Muscle of back (tissue), 3 donors: ENCODE measurements at regions not wholly inside any gene's neighbourhood (a gene's known extent, or its start where the extent isn't known, plus 50 kb on each side); places are given as distances from the start of the nearest gene placed in this dataset.
A peak's percentile ranks its signal among the peaks of the same experiment; 100 is the strongest.

Experiments used
- DNase-seq, 3 donors: peaks; one replicate each; pipeline versions ENCODE4 v3.0.0 to v3.0.0-alpha.2; 2013

DNA sequence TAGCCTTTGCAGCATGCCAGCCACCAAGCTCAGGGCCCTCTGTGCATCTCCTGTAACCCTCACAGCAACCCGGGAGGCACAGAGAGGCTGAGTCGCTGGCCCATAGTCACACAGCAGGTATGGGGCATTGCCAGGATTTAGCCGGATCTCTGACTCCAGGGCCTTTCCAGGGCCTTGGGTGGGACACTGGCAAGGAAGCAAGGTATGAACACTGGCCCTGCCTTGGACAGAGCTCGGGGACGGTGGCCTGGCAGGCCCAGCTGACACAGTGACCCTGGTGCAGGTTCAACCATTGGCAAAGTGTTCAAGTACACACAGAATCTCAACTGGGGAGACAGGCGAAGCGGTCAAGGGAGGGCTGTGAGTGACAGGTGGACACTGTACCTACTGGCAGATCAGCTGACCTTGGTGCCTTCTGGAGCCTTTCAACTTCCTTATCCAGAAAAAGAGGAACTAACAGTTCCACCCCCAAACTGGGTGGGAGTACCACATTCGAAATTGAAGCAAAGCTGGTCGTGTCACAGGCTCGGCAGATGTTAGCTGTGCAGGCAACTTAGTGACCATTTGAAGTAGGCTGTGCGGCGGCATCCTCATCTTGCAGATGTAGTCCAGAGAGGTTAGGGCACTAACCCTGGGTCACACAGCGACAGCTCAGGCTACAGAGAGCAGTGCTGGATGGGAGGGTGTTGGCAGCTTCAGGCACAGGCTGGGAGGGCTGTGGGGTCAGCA lies 287.4 kb downstream of the SEC14L1 start:
- peak in 1 of 3 donors; percentile 51 for DNase-seq

DNA sequence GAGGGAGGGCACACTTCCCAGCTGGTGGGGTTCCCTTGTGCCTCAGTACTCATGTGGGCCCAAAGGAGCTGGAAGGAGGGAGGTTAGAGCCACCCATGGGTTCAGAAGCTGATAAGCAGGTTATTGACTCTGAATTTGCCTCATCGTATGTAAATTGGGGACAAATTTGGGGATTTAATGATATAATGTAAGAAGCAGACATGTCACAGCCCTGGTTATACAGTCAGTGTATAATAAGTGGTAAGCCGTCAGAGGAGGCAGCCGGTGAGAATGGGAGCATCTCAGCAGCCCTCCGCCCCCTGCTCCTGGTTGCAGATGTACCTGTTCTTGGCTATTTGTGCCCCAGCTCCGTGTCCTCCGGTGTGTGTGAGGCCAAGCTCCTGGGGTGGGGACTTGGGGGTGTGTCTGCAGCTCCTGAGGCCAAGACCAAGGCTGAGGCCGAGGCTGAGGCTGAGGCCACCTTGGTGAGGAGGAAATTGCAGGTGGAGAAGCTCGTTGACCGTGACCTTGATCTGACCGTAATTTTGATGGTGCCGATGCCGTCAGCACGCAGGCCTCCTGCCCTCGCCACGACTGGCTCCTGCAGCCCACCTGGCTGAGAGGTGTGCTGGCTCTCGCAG lies 288.1 kb downstream of the SEC14L1 start:
- DNase-seq = peak in 1 of 3 donors; percentile 25

DNA sequence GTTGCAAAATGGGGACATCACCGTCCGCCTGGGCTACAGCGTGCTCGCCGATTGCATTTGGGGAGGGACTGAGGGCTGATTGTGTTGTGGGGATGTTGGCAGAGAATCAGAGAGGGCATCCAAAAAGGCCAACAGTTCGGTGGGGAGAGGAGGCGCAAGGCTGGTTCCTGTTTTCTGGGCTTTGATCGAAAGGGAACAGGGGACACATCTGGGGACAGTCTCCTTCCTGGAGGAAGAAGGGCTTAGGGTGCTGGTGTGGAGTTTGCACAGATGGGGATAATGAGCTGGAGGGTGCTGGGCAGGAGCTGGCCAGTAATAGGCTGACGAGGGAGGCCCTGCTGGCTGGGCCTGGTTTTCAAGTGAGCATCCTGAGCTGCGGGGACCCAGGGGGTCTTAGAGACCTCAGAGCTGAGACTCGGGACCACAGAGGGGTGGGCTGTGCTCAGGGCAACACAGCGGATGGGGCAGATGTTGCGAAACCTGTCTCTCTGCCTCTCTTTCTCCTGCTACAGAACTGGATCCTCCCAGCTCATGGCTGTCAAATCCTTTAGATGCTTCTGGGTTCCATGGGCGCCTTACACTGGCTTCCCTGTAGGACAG lies 288.7 kb downstream of the SEC14L1 start:
- DNase-seq = no peak

DNA sequence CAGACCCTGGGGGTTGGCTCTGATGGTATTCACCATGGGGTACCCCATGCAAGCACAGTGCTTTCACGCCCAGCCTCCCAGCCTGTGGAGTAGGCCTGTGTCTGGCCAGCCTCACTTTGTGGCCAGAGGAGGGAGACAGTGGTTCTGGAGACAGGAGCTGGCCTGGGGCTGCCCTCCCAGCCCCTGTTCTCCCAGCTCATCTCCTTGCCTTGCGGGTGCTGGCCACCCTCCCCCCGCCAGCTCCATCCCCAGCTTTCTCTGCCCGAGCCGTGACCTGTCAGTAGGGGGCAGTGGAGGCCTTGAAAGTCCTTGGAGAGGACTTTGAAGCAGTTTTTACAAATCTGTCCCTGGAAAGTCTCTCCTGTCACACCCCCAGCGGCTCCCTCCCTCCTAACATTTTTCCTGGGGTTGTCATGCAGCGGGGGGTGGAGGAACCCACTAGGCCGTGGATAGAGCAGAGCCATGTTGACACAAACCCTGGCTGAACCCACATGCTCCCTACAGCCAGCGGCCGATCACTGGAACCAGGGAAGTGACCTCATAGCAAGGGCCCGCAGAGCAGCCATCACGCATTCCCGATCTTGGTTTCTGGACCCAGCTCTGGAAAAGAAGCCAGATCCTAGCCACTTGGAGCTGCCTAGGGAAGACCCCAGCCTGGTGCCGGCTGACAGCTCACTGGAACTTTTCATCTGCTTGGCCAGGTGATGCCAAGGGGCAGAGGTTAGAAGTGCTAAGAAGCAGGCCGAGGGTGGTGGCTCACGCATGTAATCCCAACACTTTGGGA lies 289.4 kb downstream of the SEC14L1 start:
- DNase-seq = peak; percentile 86 to 96 (median 94)

DNA sequence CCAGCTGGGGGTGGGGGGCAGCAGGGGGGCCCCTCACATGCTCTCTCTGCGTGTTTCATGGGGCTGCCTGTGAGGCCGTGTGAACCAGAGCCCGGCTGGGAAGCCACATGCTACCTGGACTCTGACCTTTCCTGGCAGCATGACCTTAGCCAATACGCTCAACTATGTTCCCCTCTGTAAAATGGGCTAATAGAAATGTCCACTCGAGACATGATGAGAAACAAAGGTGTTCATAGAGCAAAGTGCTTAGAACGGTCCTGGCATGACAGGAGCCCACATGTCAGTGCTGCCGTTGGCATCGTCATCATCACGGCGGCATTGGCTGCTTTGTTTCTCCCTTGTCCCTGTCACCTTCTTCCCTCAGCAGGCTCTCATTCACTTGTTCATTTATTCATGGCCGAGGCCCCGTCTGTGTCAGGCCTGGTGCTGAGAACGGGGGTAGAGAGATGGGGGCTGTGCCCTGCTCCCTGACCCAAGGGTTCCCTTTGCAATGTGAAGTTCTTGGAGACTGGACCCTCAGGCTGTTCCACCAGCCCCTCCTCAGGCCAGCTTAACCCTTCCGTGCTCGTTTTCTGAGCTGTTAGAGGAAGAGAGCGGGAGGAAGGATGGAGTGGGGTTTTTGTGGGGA lies 291.4 kb downstream of the SEC14L1 start:
- no peak for DNase-seq

DNA sequence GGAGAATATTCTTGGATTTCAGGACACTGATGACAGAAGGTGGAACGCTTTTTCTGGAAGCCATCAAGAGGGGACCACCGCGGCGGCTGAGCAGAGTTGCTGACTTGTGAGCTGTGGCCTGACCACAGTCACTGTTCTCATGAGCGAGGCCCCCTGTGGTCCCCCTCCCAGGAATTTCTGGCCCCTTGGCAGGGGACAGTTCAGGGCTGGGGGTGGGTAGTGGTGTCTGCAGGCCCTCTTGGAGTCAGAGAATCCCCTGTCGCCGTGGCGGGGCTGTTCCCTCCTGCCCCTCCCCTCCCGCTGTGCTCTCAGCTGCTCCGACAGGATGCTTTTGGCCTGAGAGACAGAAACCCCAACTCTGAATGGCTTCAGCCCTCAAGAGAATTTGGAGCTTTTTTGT lies 292.0 kb downstream of the SEC14L1 start:
- no peak for DNase-seq

DNA sequence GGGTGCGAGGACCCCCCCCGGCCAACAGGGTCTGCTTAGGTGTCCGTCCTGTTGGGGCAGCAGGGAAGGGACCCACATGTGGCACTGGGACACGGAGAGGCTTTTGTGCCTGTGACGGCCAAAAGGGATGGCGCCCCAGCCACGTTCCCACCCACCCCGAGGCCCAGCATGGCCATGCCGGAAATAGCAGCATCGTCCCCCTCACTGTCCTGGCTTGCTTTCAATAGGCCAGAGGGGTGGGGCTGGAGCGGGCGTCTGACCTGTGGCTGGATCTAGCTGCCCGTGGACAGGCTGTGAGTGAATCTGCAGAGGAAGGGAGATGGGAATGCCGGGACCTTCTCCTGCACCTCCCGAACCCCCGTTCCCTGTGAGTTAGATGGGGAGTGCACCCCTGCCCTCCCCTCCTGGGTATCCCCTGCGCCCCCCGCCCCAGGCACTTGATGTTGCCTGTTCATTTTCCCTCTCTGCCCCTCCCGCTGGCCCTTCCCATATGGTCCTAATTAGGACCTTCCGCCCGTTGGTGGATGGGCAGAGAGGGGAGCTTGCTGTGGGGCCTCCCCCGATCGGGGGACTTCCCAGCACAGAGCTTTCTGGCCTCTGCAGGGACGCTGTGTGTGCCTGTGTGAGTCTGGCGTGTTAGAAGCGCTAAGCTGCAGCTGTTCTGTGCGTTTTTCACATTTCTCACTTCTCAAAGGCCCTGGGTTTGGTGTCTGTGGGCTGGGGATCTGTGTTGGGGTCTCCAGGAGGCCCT lies 292.8 kb downstream of the SEC14L1 start:
- DNase-seq = peak in 2 of 3 donors; percentile 78 to 84

DNA sequence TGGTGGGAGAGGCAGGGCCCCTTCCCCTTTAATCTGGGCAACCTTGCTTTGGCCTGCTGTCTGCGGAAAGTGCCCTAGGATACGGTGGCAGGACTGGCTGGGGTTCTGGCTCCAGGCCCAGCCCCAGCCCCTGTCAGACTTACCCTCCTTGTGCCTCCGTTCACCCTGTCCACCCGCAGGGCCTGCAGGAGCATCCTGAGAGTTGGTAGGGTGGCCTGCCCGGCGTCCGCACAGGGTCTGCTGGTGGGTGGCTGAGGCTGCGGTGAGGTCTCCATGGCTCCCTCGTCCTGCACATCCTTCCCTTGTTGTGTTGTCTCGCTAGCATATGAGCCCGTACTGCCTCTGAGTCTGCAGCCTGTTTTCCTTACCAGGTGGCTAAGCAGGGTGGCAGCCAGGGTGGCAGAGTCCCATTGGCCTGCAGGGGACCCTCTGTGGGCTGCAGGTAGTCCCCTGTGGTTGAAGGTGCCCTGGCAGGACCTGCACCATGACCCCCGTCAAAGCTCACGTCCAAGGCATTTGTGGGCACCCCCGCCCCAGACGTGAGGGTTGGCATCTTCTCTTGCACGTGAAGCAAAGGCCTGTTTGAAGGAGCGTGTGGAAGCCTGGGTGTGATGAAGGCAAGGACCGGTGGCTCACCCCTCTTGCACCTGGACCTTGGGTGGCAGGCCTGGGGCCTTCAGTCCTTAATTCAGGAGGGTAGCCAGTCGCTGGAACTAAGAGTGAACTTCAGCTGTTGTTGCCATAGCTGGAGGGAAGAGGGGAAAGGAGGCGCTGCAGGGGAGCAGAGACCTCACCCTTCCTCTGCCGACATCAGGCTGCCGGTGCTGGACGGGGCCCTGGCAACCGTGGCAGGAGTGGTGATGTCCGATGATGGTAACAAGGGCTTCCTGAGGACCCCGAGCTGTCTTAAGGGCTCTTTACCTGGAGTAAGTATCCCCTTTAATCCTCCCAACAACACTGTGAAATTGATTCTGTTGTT lies 293.7 kb downstream of the SEC14L1 start:
- no peak for DNase-seq

DNA sequence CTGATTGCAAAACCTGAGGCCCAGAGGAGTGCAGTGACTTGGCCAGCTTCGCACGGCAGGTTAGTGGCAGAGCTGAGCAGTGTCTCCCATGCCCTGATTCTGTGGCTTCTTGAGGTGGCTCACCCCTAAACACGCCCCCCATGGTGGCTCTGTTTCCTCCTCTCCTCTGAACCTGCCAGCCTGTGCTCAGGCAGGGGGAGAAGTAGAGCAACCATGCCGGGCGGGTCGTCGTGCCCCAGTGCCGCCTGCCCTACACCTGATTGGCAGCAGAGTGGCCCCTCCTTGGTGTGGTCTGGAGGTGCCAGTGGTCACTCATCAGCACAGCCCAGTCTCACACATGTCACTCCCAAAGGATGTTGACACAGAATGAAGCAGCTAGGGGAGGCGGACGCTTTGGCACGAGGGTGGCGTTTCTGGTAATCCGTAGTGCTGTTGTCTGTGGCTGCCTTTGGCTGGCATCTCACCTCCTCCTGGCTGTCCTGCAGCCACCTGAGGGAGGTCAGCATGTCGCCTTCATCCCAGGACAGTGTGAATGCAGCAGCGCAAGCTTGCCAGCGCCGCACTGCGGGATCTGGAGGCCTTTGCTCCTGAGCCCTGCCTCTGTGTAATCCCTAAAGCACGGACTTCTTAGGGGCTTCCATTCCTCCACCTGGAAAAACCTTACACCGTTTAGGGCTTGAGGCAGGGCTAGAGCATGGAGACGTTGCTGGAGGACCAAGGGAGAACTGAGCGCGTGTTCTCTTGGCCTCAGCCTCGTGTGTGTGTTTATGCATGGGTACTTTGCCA lies 294.7 kb downstream of the SEC14L1 start:
- no peak for DNase-seq

DNA sequence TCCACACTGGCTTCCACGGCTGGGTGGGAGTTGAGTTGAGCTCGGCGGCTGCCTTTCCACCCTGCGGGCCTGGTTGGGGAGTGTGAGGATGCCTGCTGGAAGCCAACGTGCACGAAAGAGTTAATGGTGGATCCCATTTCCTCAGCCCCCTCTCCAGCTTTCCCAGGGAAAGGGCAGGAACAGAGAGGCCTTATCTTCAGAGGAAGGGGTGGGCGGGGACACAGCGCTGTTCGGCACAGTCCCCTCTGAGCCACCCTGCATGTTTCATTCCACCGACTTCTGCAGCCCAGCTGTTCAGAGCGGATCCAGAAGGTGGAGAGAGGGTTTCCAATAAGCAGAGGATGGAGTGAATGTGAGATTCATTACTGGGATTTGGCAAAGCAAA lies 295.3 kb downstream of the SEC14L1 start:
- DNase-seq = peak; percentile 78 to 93 (median 81)

DNA sequence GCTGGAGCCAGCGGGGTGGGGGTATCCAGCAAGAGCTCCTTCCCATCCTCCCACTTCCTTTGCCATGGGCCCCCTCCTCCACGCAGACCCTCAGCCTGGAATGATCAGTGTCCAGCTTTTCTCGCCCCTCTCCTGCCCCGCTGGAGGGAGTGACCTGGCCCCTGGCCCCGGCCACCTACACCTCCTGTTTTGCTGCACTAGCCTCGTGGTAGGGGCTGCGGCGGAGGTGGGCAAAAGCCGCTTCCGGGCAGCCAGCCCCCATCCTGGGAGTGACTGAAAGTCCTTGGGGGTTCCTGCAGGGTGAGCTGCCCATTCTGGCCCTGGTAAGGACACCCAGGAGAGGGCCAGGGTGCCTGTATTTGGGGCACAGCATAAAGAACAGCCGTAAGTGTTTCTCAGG lies 295.7 kb downstream of the SEC14L1 start:
- peak in 1 of 3 donors; percentile 62 for DNase-seq

DNA sequence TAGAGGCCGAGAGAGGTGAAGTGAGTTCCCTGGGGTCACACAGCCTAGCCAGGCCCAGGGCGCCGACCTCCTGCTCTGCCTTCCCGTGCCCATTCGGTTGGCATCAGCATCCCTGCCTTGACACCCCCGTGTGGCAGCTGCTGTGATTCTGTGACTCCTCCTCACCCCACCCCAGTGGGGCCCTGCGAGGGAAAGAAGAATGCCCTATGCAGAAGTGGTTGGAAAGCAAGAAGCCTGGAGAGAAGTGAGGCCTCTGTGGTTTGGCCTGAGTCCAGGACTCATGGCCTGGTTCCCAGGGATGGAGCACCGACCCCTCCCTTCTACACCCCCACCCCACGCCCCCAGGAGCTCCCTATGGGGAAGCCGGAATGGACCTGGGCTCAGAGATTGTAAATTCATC lies 296.2 kb downstream of the SEC14L1 start:
- peak; percentile 75 to 91 (median 85) for DNase-seq

DNA sequence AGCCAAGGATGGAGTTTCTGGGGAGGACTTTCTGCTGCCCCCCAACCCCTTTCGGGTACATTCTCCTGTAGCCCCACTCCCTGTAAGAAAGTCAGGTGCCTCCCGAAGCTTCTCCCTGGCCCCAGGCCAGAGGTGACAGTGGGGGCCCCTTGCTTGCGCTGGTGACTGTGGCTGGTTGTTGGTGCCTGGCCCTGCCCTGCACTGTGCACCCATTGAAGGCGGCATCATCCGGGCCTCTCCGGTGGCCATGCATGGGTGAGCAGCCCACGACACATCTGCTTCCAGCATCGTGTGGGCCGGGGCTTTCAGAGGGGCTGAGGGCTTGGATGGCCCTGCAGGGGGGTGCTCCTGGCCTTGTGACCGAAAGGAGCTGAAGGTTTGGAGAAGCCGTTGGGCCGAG lies 297.0 kb downstream of the SEC14L1 start:
- peak in 1 of 3 donors; percentile 46 for DNase-seq

DNA sequence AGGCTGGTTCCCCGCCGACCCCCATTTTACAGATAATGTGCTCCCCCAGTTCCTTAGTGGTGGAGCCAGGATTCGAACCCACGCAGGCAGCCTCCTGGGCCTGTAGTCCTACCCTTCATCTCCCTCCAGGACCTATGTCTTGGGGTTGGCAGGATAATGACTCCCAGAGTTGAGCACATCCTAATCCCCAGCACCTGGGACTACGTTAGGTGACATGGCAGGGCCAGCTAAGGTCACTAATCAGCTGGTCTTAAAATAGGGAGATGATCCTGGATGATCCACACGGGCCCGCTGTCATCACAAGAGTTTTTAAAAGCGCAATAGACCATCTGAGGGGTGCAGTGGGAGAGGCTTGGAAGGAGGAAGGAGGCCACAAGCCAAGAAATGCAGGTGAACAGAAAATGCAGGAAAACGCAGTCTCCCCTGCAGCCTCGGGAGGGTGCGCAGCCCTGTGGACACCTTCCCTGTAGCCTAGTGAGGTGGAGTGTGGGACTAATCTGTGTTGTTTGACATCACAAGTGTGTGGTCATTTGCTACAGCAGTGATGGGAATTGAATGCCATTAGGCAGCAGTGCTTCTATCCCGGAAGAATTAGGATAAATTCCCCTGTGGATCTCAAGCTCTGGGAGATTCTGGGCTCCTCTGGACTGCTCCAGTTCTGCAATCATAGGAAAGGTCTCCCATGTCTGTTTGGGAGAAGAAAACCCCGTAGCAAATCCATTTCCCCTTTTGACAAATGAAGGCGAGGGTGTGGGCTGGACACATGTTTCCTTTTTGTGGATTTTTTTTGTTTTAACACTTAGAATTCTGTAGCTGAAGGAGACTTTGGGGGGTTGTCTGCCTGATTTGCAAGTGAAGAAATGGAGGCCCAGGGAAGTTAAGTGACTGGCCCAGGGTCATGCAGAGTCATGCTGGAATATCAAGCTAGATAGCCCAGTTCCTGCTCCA lies 297.7 kb downstream of the SEC14L1 start:
- peak in 1 of 3 donors; percentile 62 for DNase-seq

DNA sequence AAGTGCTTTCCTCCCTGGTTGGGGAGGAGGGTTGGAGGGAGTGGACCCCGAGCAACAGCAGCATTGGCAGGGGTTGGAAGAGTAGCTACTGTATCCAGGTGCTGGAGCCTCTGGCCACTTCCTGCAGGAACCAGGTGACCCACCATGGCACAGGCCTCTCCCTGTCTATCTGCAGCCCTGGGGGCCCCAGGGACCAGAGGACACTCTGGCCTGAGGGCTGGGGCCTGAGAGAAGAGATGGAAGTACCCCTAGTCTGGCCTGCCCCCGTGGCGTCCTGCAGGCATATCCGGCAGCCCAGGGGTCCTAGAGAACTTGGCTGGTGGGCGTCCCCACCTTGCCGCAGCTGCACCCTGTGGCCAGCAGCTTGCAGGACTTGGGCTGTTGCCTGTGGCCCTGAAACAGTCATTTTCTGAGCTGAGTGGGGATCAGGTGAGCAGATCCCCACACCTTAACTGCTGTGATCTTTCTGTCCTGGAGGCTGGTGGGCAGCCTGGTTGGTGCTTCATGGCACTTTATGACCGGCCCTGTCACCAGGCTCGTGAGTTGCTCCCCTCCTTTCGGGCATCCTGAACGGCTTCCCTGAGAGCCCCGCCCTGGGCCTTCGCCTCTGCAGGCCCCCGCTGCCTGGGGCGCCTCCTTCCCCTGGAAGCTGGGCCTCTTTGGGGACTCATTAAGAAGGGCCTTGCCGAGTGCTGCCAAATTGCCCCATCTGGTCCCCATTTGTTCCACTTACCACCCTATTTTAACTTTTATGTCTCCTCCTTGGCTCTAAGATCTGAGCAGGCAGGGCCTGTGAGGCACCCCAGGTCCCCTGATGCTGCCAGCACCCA lies 298.6 kb downstream of the SEC14L1 start:
- peak in 1 of 3 donors; percentile 50 for DNase-seq

DNA sequence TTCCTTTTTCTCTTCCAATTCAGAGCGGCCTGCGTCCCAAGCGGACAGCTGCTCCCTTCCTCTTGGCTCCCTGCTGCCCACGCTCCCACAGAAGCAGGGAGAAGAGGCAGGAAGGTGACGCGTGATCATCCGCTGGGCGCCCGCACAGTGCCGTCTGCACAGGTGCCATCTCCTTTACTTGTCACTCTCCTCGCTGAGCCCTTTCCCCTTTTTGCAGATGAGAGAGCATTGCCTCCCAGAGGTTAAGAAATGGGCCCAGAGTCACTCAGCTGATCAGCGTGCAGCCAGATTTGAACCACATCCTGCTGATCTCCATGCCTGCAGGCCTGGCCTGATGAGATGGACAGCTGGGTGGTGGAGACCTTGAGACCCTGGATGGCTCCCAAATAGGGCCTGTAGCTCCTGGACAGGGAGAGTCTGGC lies 299.8 kb downstream of the SEC14L1 start:
- peak in 1 of 3 donors; percentile 73 for DNase-seq
